Dendritic cell treated with granulocyte-macrophage colony-stimulating factor and Interleukin-4, amounts not matched to agents 40 ng/mL and 50 ng/mL, for 4 days (primary cell): ENCODE measurements at regions not wholly inside any gene's neighbourhood (a gene's known extent, or its start where the extent isn't known, plus 50 kb on each side); places are given as distances from the start of the nearest gene placed in this dataset.

Experiments
- H3K27ac Mint-ChIP-seq: one replicate; pipeline ENCODE4 v1.8.0; 2022; ENCODE audit warnings: mild to moderate bottlenecking, mixed read lengths
- H3K27me3 Mint-ChIP-seq: one replicate; pipeline ENCODE4 v1.8.0; 2022; ENCODE audit warnings: mild to moderate bottlenecking, mixed read lengths
- H3K36me3 Mint-ChIP-seq: one replicate; pipeline ENCODE4 v1.8.0; 2022; ENCODE audit warnings: low read depth, mixed read lengths
- H3K4me1 Mint-ChIP-seq: one replicate; pipeline ENCODE4 v1.8.0; 2022; ENCODE audit warnings: low read depth, mixed read lengths
- H3K4me3 Mint-ChIP-seq: one replicate; pipeline ENCODE4 v1.8.0; 2022; ENCODE audit warnings: mild to moderate bottlenecking, moderate library complexity, mixed read lengths
- H3K9me3 Mint-ChIP-seq: one replicate; pipeline ENCODE4 v1.8.0; 2022; ENCODE audit warnings: mixed read lengths
- intact Hi-C: fragments of 100-400 bp; cut with micrococcal nuclease; formaldehyde crosslinking; loops from one replicate; pipeline ENCODE4 v1.15.0; 2022

GRCh38 chr11:101775033-101775432 is 139.8 kb upstream of the CEP126 start:
- Mint-ChIP-seq H3K4me1 (no peaks in the 10 kb centered on the region), H3K27me3 (no peaks in the 10 kb centered on the region), H3K9me3 (peaks cover 33% of the 10 kb centered on the region), H3K4me3 (no peak overlapping the region), H3K36me3 (no peaks in the 10 kb centered on the region), H3K27ac (no peak overlapping the region)
- intact Hi-C loops = no loop called here

GRCh38 chr11:101770648-101771047 is 144.2 kb upstream of the CEP126 start:
- H3K27ac Mint-ChIP-seq = no peak overlapping the region
- H3K36me3 Mint-ChIP-seq = no peaks in the 10 kb centered on the region
- no peaks in the 10 kb centered on the region for H3K4me1 Mint-ChIP-seq
- H3K27me3 Mint-ChIP-seq = no peaks in the 10 kb centered on the region
- peaks cover 23% of the 10 kb centered on the region for H3K9me3 Mint-ChIP-seq
- no peak overlapping the region for H3K4me3 Mint-ChIP-seq
- intact Hi-C loops = no loop called here

- no peak overlapping the region for H3K4me3 Mint-ChIP-seq
- intact Hi-C loops = no loop called here
- no peaks in the 10 kb centered on the region for H3K36me3 Mint-ChIP-seq
- H3K27ac Mint-ChIP-seq = no peak overlapping the region
- H3K27me3 Mint-ChIP-seq = no peaks in the 10 kb centered on the region
- peaks cover 23% of the 10 kb centered on the region for H3K9me3 Mint-ChIP-seq
- no peaks in the 10 kb centered on the region for H3K4me1 Mint-ChIP-seq
These were observed 148.9 kb upstream of the CEP126 start for GRCh38 chr11:101765932-101766331.

GRCh38 chr11:101759771-101760450 is 154.9 kb upstream of the CEP126 start:
- H3K9me3 Mint-ChIP-seq = no peaks in the 10 kb centered on the region
- H3K36me3 Mint-ChIP-seq = no peaks in the 10 kb centered on the region
- H3K27ac Mint-ChIP-seq = no peak overlapping the region
- intact Hi-C loops = no loop called here
- no peaks in the 10 kb centered on the region for H3K27me3 Mint-ChIP-seq
- H3K4me3 Mint-ChIP-seq = no peak overlapping the region
- H3K4me1 Mint-ChIP-seq = no peaks in the 10 kb centered on the region

GRCh38 chr11:101757741-101758140 is 157.1 kb upstream of the CEP126 start:
- Mint-ChIP-seq H3K9me3 (no peaks in the 10 kb centered on the region), H3K27me3 (no peaks in the 10 kb centered on the region), H3K4me1 (no peaks in the 10 kb centered on the region), H3K4me3 (no peak overlapping the region), H3K36me3 (no peaks in the 10 kb centered on the region), H3K27ac (no peak overlapping the region)
- intact Hi-C loops = no loop called here

GRCh38 chr11:101748572-101749344 is 165.0 kb upstream of the TRPC6 start:
- Mint-ChIP-seq H3K27me3 (no peaks in the 10 kb centered on the region), H3K27ac (no peak overlapping the region), H3K36me3 (no peaks in the 10 kb centered on the region), H3K4me1 (no peaks in the 10 kb centered on the region), H3K4me3 (no peak overlapping the region), H3K9me3 (no peaks in the 10 kb centered on the region)
- intact Hi-C loops = no loop called here

GRCh38 chr11:101745756-101746155 is 161.9 kb upstream of the TRPC6 start:
- intact Hi-C loops = no loop called here
- no peaks in the 10 kb centered on the region for H3K9me3 Mint-ChIP-seq

GRCh38 chr11:101743828-101744227 is 160.0 kb upstream of the TRPC6 start:
- H3K36me3 Mint-ChIP-seq = no peaks in the 10 kb centered on the region
- no peak overlapping the region for H3K4me3 Mint-ChIP-seq

More at GRCh38 chr11:101745756-101746155, 161.9 kb upstream of the TRPC6 start:
- Mint-ChIP-seq H3K4me3 (no peak overlapping the region), H3K36me3 (no peaks in the 10 kb centered on the region), H3K27ac (no peak overlapping the region), H3K27me3 (no peaks in the 10 kb centered on the region), H3K4me1 (no peaks in the 10 kb centered on the region)

GRCh38 chr11:101741479-101742175 is 157.8 kb upstream of the TRPC6 start:
- no peaks in the 10 kb centered on the region for H3K4me1 Mint-ChIP-seq
- intact Hi-C loops = no loop called here
- H3K27me3 Mint-ChIP-seq = no peaks in the 10 kb centered on the region
- H3K9me3 Mint-ChIP-seq = no peaks in the 10 kb centered on the region
- no peak overlapping the region for H3K27ac Mint-ChIP-seq
- no peaks in the 10 kb centered on the region for H3K36me3 Mint-ChIP-seq
- H3K4me3 Mint-ChIP-seq = no peak overlapping the region

More at GRCh38 chr11:101743828-101744227, 160.0 kb upstream of the TRPC6 start:
- intact Hi-C loops = no loop called here
- no peaks in the 10 kb centered on the region for H3K4me1 Mint-ChIP-seq
- no peak overlapping the region for H3K27ac Mint-ChIP-seq
- H3K9me3 Mint-ChIP-seq = no peaks in the 10 kb centered on the region
- no peaks in the 10 kb centered on the region for H3K27me3 Mint-ChIP-seq

GRCh38 chr11:101741061-101741460 is 157.3 kb upstream of the TRPC6 start:
- Mint-ChIP-seq H3K27ac (no peak overlapping the region), H3K4me1 (no peaks in the 10 kb centered on the region), H3K36me3 (no peaks in the 10 kb centered on the region), H3K9me3 (no peaks in the 10 kb centered on the region), H3K4me3 (no peak overlapping the region), H3K27me3 (no peaks in the 10 kb centered on the region)
- intact Hi-C loops = no loop called here

- H3K4me1 Mint-ChIP-seq = no peaks in the 10 kb centered on the region
- H3K9me3 Mint-ChIP-seq = no peaks in the 10 kb centered on the region
- intact Hi-C loops = no loop called here
- no peaks in the 10 kb centered on the region for H3K36me3 Mint-ChIP-seq
- H3K27ac Mint-ChIP-seq = no peak overlapping the region
- H3K27me3 Mint-ChIP-seq = no peaks in the 10 kb centered on the region
- H3K4me3 Mint-ChIP-seq = no peak overlapping the region
These were observed 154.6 kb upstream of the TRPC6 start for GRCh38 chr11:101738452-101738851.

- no peaks in the 10 kb centered on the region for H3K4me1 Mint-ChIP-seq
- intact Hi-C loops = no loop called here
- no peaks in the 10 kb centered on the region for H3K9me3 Mint-ChIP-seq
- H3K4me3 Mint-ChIP-seq = no peak overlapping the region
- no peaks in the 10 kb centered on the region for H3K36me3 Mint-ChIP-seq
- no peaks in the 10 kb centered on the region for H3K27me3 Mint-ChIP-seq
- H3K27ac Mint-ChIP-seq = no peak overlapping the region
These were observed 145.7 kb upstream of the TRPC6 start for GRCh38 chr11:101729406-101730078.

- intact Hi-C loops = no loop called here
- no peaks in the 10 kb centered on the region for H3K27me3 Mint-ChIP-seq
- no peak overlapping the region for H3K4me3 Mint-ChIP-seq
- H3K36me3 Mint-ChIP-seq = no peaks in the 10 kb centered on the region
- no peak overlapping the region for H3K27ac Mint-ChIP-seq
- H3K4me1 Mint-ChIP-seq = no peaks in the 10 kb centered on the region
- no peaks in the 10 kb centered on the region for H3K9me3 Mint-ChIP-seq
These were observed 143.6 kb upstream of the TRPC6 start for GRCh38 chr11:101727451-101727850.

GRCh38 chr11:101726988-101727387 is 143.2 kb upstream of the TRPC6 start:
- intact Hi-C loops = no loop called here
- Mint-ChIP-seq H3K4me1 (no peaks in the 10 kb centered on the region), H3K9me3 (no peaks in the 10 kb centered on the region), H3K27me3 (no peaks in the 10 kb centered on the region), H3K4me3 (no peak overlapping the region), H3K27ac (no peak overlapping the region), H3K36me3 (no peaks in the 10 kb centered on the region)
